Stimulated activated CD4-positive, alpha-beta T cell treated with anti-CD3 and anti-CD28 coated beads, Interleukin-1b, Interleukin-23, amount 100 ng/mL, for 1 hour (primary cell): ENCODE measurements at regions not wholly inside any gene's neighbourhood (a gene's known extent, or its start where the extent isn't known, plus 50 kb on each side); places are given as distances from the start of the nearest gene placed in this dataset.

Experiments used
- DNase-seq, 2 donors: peaks; one replicate each; pipeline ENCODE4 v3.0.0-alpha.2; 2020; ENCODE audit warnings: low read depth in 2 of 2

- no peak for DNase-seq
Measured at GRCh38 chr6:132936646-132937045, 122.3 kb downstream of the RPS12 start.

GRCh38 chr6:132937466-132937906 lies 123.1 kb downstream of the RPS12 start:
- DNase-seq: no peak

DNA sequence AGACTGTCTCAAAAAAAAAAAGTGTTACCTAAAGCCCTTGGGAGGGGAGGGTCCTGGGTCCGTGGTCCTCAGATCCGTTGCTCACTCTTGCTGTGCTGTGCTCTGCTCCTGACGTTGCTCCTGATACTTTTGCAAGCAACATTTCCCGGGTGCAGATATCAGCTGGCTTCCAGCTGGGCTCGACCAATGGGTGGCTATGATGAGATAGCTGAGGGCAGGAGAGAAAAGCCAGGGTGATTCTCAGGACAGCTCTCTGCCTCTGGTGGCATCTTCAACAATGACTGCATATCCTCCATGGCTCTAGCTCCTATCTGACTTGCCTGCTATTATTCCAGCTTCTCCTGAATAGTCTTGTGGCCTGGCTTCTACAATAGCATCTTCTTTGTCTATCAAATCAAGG lies 134.5 kb downstream of the RPS12 start:
- no peak for DNase-seq

DNA sequence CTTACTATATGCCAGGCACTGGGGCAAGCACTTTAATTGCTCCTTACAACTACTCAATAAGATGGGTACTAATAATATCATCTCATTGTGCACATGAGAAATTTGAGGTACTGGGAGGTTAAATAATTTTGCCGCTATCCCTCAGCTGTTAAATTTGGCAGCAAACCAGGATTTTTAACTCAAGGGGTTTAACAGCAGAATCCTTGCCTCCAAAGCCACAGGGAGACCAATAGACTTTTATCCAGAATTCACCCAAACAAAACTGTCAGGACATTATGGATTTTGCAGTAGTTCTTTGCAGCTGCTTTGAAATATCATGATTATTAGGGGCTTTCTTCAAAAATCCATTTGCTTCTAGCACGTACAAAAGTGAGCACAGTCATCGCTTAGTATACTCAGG lies 136.2 kb downstream of the RPS12 start:
- no peak for DNase-seq

DNA sequence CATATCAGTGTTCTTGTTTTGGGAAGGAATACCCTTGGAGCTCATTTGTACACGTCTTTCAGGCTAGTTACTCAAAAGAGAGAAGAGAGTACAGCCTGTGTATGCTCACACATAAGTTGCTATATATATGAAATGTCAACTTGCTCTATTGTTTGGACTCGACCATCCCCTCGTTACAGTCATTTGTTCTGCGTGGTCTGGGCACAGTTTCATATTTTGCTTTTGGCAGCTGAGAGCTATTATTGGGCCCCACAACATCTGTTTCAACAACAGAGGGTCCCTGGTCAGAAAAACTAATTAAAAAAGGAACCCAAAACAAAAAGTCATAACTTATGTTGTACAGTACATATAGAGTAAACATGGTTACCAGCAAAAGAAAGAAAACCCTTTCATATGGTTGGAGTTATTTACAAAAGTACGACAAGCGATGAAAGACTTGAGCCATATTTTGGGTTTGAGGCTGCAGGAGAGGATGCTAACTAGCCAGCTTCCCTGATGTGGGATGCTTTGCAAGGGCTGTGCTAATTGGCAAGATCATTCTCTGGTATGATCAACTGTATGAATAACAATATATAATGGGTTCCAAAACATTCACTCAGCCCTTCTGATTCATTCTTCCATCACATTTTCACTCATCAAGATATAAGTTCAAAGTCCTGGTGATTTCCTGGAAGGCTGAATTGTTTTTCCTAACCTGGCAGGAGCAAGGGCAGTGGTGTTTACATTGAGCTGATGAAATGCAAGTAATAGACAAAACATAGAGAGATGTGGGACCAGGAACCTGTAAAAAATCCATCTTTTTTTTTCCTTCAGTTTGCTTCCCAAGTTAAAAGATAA lies 137.9 kb downstream of the RPS12 start:
- DNase-seq: no peak

DNA sequence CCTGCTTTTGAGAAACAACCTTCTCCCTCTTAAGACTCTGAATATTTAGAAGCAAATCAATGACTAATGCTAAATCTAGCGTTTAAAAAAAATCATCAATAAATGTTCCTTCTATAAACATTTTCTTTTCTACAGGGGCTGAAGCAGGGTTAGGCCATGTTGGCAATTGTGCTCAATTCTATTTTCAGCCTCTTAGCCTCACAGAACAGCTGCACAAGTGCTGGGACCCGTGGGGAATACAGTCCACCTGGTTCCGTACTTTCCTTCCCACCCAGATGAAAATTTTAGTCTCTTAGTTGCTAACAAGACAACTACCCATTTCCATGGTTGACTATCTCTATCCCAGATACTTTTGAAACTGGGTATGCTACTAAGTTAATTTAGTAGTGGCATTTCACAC lies 138.6 kb downstream of the RPS12 start:
- no peak for DNase-seq

DNA sequence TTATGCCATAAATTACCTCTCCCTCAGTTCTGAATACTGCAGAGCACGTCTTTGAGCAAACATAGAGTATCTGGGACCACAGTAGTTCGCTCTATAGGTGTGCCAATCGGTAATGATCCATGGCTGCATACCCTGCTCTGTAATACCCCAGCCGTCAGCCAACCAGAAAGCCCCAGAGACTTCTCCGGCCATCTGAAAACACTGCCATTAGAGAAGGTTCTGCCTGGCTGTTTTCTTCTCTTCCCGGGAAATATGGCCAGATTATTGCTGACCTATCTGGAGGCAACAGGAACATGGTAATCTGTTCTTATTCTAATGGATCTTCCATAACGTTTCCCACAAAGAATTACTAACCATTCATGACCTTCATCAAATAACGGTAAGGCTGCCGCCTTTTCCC lies 139.9 kb downstream of the RPS12 start:
- DNase-seq: no peak

DNA sequence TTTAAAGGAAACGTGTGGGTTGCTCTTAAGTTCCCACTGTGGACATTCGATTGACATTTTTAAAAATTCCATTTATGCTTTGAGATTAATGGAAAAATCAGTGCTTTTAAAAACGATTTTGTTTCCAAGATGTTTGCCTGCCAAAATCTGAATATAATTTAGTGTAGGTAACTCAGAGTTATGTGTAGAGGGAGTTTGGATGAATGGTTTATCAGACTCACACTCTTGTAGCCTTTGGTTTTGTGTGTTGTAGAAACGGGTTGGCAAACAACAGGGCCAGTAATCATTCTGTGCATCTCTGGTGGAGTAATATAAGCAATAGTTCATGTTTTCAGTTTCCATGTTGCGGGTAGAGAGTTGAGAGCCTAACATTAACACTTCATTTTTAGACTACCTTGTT lies 140.6 kb downstream of the RPS12 start:
- DNase-seq: no peak

GRCh38 chr6:132959639-132960326 lies 145.4 kb downstream of the RPS12 start:
- no peak for DNase-seq

DNA sequence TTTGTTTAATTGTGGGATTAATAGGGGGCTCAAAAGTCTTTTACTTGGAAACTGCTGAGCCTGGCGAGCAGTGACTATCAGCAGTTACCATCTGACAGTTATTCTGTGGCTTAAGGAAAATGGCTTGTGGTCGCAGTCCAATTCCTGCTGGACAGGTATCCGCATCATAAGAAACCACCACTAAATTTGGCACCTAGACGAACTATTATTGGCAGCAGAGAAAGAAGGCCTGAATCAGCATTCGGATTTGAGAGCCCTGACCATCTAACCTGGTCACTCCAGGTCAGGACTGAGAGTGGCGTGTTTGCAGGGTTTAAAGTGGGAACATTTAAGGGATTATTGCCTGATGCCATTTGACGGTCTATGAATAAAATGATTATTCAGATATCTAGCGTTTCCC lies 146.4 kb downstream of the RPS12 start:
- no peak for DNase-seq

GRCh38 chr6:132961122-132961521 lies 146.8 kb downstream of the RPS12 start:
- no peak for DNase-seq

GRCh38 chr6:132961610-132962009 lies 147.2 kb downstream of the RPS12 start:
- no peak for DNase-seq

- DNase-seq: peak in 1 of 2 donors; percentile 18
Measured at GRCh38 chr6:132962936-132963868, 148.8 kb downstream of the RPS12 start.

DNA sequence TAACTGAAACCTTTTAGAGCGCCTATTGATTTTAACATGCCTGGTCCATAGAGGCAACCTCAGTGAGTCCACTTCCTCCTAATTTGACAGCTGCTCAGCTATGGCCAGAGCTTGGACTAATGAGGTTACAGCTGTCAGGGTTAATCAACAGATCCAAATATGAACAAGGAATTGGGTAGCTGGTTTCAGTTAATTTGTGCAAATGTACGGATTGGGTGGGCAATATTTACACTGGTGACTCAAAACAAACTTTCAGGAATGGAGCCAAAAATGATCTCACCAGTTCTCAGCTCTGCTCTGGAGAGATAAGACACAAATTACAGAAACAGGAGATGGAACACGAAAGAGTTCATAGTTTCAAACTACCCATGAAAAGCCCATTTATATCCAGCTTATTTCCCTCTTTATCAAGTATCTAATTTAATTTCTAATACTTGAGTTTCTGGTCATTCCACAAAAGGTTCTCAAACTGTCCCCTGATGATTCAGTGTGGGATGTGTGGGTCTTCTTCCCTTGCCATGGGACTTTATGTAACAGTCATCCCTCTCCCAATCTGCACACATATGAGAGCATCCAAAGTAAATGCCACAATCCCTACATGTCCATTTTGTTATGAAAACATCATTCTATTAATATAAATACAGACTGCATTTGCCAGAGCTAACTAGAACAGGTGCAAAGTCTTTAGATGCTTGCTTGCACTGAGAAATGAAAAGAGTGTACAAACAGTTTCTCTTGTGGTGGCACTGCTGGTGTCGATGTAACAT lies 149.9 kb downstream of the RPS12 start:
- DNase-seq: no peak

DNA sequence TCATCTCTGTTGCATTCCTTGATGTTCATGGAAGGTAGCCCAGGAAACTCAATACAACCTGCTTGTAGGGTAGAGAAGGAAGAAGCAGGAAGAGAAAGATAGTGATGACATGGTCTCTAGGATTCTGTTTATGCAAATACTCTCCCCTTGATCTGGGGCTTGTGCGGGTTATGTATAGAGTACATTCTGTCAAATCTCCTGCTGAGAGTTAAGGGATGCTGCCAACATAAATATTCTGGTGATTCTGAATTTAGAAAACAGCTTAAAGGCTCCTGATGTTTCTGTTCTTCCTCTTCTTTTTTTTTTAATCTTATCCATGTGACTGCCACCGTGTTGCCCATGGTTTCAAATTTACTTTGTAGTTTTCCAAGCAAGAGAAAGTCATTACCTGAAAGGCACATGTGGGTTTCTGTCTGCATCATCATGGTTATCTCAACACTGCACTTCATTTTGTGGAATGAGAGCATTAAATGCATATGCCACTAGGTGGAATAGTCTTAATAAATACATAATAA lies 150.6 kb downstream of the RPS12 start:
- DNase-seq: no peak

GRCh38 chr6:132967871-132968270 lies 153.5 kb downstream of the RPS12 start:
- no peak for DNase-seq

DNA sequence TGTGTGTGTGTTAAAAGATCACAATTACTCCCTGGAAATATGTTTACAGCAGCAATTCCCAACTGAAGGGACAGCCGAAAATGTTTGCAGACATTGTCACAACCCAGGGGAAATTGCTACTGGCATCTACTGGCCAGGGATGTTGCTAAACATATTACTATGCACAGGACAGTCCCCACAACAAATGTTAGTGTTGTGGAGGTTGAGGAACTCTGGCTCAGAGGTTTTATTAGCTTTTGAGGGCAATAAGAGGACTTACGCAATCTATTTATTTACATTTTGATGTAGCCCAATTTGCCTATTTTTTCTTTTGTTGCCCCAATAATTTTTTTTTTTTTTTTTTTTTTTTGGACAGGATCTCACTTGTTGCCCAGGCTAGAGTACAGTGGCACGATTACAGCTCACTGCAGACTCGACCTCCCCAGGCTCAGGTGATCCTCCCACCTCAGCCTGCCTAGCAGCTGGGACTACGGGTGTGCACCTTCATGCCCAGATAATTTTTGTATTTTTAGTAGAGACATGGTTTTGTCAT lies 154.1 kb downstream of the RPS12 start:
- no peak for DNase-seq

GRCh38 chr6:132969196-132969595 lies 154.8 kb downstream of the RPS12 start:
- no peak for DNase-seq

- DNase-seq: no peak
Measured at GRCh38 chr6:132971676-132972075, 157.3 kb downstream of the RPS12 start.

DNA sequence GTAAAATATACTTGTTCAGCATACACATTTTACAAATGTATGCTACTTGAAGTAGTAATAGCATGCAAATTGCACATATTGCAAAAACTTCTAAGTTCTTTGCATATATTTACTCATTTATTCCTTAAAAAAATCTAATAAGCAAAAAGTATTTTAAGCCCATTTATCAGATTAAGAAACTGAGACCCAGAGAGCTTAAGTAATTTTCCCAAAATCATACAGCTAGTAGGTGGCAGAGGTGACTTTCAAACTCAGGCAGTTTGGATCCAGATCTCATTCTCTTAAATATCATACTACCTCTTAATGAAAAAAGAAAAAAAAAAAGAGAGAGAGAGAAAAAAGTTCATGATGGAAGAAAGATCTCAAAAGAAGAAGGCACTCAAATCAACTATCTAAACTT lies 157.9 kb downstream of the RPS12 start:
- DNase-seq: no peak

GRCh38 chr6:132972971-132973370 lies 158.6 kb downstream of the RPS12 start:
- no peak for DNase-seq
